Karpas-422 (cell line): ENCODE measurements at regions not wholly inside any gene's neighbourhood (a gene's known extent, or its start where the extent isn't known, plus 50 kb on each side); places are given as distances from the start of the nearest gene placed in this dataset.

Experiments
- DNase-seq: peaks from one replicate; pipeline ENCODE4 v3.0.0-alpha.2; 2015
- H2AFZ ChIP-seq: fragments of 200-600 bp; sonication (generic); 2 replicates; pipeline ENCODE4 v1.6.1; 2014; ENCODE audit warnings: antibody characterized with exemption, low read length, mixed read lengths
- H3K27ac ChIP-seq: fragments of 200-600 bp; sonication (generic); 2 replicates; pipeline ENCODE4 v1.5.1; 2014; ENCODE audit warnings: mild to moderate bottlenecking, low read length, moderate library complexity
- H3K27me3 ChIP-seq: fragments of 200-600 bp; sonication (generic); 2 replicates; pipeline ENCODE4 v1.6.1; 2014; ENCODE audit warnings: low read length, mixed read lengths
- H3K36me3 ChIP-seq: fragments of 200-600 bp; sonication (generic); 2 replicates; pipeline ENCODE4 v1.6.1; 2014; ENCODE audit warnings: low read length, mixed read lengths; ENCODE audit not compliant: insufficient read depth
- H3K4me1 ChIP-seq: fragments of 200-600 bp; sonication (generic); 2 replicates; pipeline ENCODE4 v1.6.1; 2014; ENCODE audit warnings: mild to moderate bottlenecking, low read length, mixed read lengths
- H3K4me2 ChIP-seq: fragments of 200-600 bp; sonication (generic); 2 replicates; pipeline ENCODE4 v1.6.1; 2014; ENCODE audit warnings: low read length, low read depth, mild to moderate bottlenecking; ENCODE audit not compliant: poor library complexity, severe bottlenecking
- H3K4me3 ChIP-seq: fragments of 200-600 bp; sonication (generic); 2 replicates; pipeline ENCODE4 v1.5.1; 2014; ENCODE audit warnings: mild to moderate bottlenecking, antibody characterized with exemption, low read length, mixed read lengths
- H3K79me2 ChIP-seq: fragments of 200-600 bp; sonication (generic); 2 replicates; pipeline ENCODE4 v1.6.1; 2014; ENCODE audit warnings: mild to moderate bottlenecking, low read length, mixed read lengths
- H3K9ac ChIP-seq: fragments of 200-600 bp; sonication (generic); 2 replicates; pipeline ENCODE4 v1.6.0; 2014; ENCODE audit warnings: low read length
- H3K9me2 ChIP-seq: fragments of 200-600 bp; sonication (generic), shearing (Covaris generic); replicated peaks from 2 replicates; pipeline ENCODE4 v1.6.0; 2014; ENCODE audit warnings: mild to moderate bottlenecking, low read length, moderate library complexity; ENCODE audit not compliant: insufficient read depth
- H3K9me3 ChIP-seq: fragments of 300-700, 200-600 bp; sonication (generic); 2 replicates; pipeline ENCODE4 v1.6.1; 2014; ENCODE audit warnings: low read length, mixed read lengths
- H4K20me1 ChIP-seq: fragments of 200-600 bp; sonication (generic); 2 replicates; pipeline ENCODE4 v1.6.1; 2014; ENCODE audit warnings: mild to moderate bottlenecking, antibody characterized with exemption, low read length, low read depth; ENCODE audit not compliant: insufficient read depth

DNA sequence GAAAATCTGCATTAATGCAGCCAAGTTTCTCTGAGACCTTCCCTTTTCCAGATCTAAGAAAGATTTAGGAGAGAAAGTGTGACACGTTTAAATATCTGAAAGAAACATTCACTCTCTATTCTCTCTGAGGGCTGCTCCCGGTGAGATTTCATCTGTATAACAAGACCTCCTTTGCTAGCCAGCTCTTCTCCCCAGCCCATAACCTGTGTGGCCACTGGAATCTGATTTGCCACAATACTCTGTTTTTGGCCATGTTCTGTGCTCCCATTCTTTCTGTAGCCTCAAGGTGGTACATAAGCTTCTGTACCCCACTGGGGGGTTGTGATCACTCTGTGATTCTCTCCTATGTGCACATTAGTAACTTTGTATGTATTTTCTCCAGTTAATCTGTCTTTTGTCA, 291.0 kb upstream of the SEMA6A start:
- H3K4me3 ChIP-seq, result no peak overlapping the region
- H3K27me3 ChIP-seq, result no peaks in the 10 kb centered on the region
- H3K79me2 ChIP-seq, result no peaks in the 10 kb centered on the region
- no peaks in the 10 kb centered on the region for H3K4me1 ChIP-seq
- no peak overlapping the region for H2AFZ ChIP-seq
- H3K9ac ChIP-seq, result no peak overlapping the region
- DNase-seq, result no peak
- no peaks in the 10 kb centered on the region for H3K9me2 ChIP-seq
- H3K9me3 ChIP-seq, result no peaks in the 10 kb centered on the region
- H4K20me1 ChIP-seq, result no peaks in the 10 kb centered on the region
- no peaks in the 10 kb centered on the region for H3K36me3 ChIP-seq
- no peak overlapping the region for H3K4me2 ChIP-seq
- H3K27ac ChIP-seq, result no peak overlapping the region

DNA sequence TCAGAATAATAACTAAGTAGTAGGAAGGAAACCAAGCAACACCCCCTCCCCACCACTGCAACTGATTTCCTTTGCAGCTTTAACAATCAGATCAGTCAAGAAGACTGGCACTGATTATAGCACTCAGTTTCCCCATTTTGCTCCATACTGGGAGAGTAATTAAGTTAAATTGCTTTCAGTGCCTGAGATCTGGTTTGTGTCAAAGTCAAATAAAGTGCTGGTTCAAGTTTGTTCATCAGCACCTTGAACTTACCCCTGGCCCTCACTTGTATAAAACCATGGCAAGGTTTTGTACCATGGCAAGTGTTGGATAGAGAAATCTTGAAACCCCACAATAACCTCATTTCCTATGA, 290.2 kb upstream of the SEMA6A start:
- Histone ChIP-seq H3K9ac (no peak overlapping the region), H3K4me2 (no peak overlapping the region), H3K79me2 (no peaks in the 10 kb centered on the region), H3K9me2 (no peaks in the 10 kb centered on the region), H4K20me1 (no peaks in the 10 kb centered on the region), H3K4me3 (no peak overlapping the region), H3K36me3 (no peaks in the 10 kb centered on the region), H3K27me3 (no peaks in the 10 kb centered on the region), H3K9me3 (no peaks in the 10 kb centered on the region), H3K4me1 (no peaks in the 10 kb centered on the region), H3K27ac (no peak overlapping the region), H2AFZ (no peak overlapping the region)
- DNase-seq, result no peak

DNA sequence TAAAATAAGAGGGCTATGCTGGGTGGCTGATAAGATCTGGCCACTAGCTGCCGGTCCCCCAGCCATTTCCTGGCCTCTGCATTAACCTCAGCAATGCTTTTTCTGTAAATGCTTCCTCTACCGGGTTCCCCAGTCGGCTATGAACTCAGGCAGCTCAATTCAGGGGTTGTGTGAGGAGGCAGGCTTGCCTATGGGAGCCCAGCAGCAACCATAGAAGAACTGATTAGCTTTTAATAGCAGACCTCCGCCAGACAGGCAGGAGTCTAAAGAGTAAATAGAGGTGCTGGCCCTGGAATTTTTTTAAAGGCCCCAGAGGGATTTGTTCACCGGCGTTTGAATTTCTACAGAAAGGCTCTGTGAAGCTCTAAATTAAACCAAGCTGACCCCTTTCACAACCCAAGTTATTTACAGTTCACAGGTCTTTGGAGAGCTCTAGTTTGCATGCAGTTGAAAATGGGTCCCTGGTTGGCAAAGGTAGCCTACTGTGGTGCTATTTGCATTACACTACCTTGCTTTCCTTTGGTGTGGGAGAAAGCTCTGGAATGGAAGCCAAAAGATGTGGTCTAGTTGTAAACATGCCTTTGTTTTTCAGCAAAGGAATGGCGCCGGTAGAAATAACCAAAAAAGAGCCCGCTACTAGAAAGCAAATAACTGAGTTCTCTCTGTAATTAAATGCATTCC, 289.7 kb upstream of the SEMA6A start:
- H3K79me2 ChIP-seq, result no peaks in the 10 kb centered on the region
- no peaks in the 10 kb centered on the region for H3K36me3 ChIP-seq
- no peaks in the 10 kb centered on the region for H3K9me3 ChIP-seq
- no peaks in the 10 kb centered on the region for H3K27me3 ChIP-seq
- no peak overlapping the region for H3K4me3 ChIP-seq
- no peak overlapping the region for H3K4me2 ChIP-seq
- no peak overlapping the region for H3K27ac ChIP-seq
- no peak overlapping the region for H3K9ac ChIP-seq
- no peak overlapping the region for H2AFZ ChIP-seq
- no peaks in the 10 kb centered on the region for H3K4me1 ChIP-seq
- H4K20me1 ChIP-seq, result no peaks in the 10 kb centered on the region
- H3K9me2 ChIP-seq, result no peaks in the 10 kb centered on the region
- no peak for DNase-seq

DNA sequence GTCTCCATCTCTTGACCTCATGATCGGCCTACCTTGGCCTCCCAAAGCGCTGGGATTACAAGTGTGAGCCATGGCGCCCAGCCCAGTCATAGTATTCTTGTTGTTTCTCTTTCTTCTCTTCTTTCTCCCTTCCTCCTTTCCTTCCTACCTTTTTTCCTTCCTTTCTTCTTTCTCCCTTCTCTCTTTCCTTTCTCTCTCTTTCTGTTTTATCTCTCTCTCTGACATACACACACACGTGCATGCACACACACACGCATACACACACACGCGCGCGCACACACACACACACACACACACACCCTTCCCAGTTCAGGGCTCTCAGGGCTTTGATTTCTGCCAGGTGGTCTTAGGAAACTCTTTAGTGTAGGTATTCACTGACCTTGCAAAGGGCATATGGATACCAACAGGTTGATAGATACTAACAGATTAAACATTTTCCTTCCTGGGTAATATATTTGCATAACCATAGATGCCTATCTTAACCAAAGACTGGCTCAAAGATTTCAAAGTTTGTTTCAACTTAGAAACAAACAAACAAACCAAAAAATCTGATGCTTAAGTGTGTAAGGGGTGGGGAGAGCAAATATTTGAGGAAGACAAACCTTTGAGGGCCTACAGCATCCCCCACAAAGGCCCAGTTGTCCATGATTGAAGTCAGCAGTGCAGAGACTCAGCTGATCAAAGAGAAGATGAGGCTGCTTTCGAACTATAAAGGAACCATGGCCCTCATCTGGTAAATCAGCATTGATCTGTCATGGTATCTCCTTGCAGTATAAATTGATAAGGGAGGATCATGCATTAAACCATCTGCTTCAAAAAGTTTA, 288.2 kb upstream of the SEMA6A start:
- no peaks in the 10 kb centered on the region for H3K36me3 ChIP-seq
- no peaks in the 10 kb centered on the region for H3K9me2 ChIP-seq
- DNase-seq, result no peak
- H3K79me2 ChIP-seq, result no peaks in the 10 kb centered on the region
- no peaks in the 10 kb centered on the region for H3K4me1 ChIP-seq
- no peak overlapping the region for H3K4me3 ChIP-seq
- no peaks in the 10 kb centered on the region for H3K27me3 ChIP-seq
- no peak overlapping the region for H3K9ac ChIP-seq
- H3K9me3 ChIP-seq, result no peaks in the 10 kb centered on the region
- H4K20me1 ChIP-seq, result no peaks in the 10 kb centered on the region
- no peak overlapping the region for H2AFZ ChIP-seq
- no peak overlapping the region for H3K27ac ChIP-seq
- no peak overlapping the region for H3K4me2 ChIP-seq

GRCh38 chr5:116861666-116862065, 287.0 kb upstream of the SEMA6A start:
- no peak overlapping the region for H2AFZ ChIP-seq
- no peaks in the 10 kb centered on the region for H3K79me2 ChIP-seq
- no peak overlapping the region for H3K4me2 ChIP-seq
- no peaks in the 10 kb centered on the region for H3K9me3 ChIP-seq
- H3K4me1 ChIP-seq, result no peaks in the 10 kb centered on the region
- H4K20me1 ChIP-seq, result no peaks in the 10 kb centered on the region
- no peaks in the 10 kb centered on the region for H3K9me2 ChIP-seq
- no peak overlapping the region for H3K27ac ChIP-seq
- no peak for DNase-seq
- H3K36me3 ChIP-seq, result no peaks in the 10 kb centered on the region
- H3K4me3 ChIP-seq, result no peak overlapping the region
- H3K27me3 ChIP-seq, result no peaks in the 10 kb centered on the region
- H3K9ac ChIP-seq, result no peak overlapping the region

GRCh38 chr5:116861097-116861496, 286.5 kb upstream of the SEMA6A start:
- H3K9ac ChIP-seq, result no peak overlapping the region
- H4K20me1 ChIP-seq, result no peaks in the 10 kb centered on the region

DNA sequence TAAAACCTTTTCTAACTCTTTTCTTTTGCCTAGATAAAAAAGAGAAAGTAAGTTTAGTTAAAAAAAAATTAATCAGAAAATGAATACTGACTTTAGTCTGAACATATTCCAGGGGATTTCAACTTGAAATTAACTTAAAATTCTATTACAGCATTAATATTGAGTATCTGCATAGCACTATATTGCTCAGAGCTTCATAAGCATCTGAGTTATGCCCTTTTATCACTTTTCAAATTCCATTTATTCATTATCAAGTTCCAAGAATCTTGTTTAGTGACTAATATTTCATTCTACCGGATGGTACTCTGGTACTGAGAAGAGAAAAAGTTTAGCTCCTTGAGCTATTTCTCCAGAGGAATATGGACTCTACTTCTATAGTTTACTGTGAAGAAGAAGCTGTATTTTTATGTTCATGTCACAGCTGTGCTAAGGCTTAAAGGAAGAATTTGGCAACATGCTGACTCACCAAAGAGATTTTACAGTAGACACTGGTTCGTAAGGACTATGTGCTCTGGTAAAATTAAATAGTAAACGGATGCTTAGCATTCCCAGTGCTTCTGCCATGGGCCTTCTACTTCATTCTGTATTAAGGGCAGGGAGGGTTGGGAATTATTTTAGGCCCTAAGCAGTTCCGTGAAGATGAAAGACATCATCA, 285.2 kb upstream of the SEMA6A start:
- Histone ChIP-seq H3K27ac (no peak overlapping the region), H3K9ac (no peak overlapping the region), H3K27me3 (no peaks in the 10 kb centered on the region), H3K9me2 (no peaks in the 10 kb centered on the region), H3K4me1 (no peaks in the 10 kb centered on the region), H3K36me3 (no peaks in the 10 kb centered on the region), H4K20me1 (no peaks in the 10 kb centered on the region), H3K9me3 (no peaks in the 10 kb centered on the region), H3K79me2 (no peaks in the 10 kb centered on the region), H3K4me2 (no peak overlapping the region), H2AFZ (no peak overlapping the region), H3K4me3 (no peak overlapping the region)
- no peak for DNase-seq

More at GRCh38 chr5:116861097-116861496, 286.5 kb upstream of the SEMA6A start:
- no peaks in the 10 kb centered on the region for H3K79me2 ChIP-seq
- no peaks in the 10 kb centered on the region for H3K4me1 ChIP-seq
- no peak for DNase-seq
- no peaks in the 10 kb centered on the region for H3K36me3 ChIP-seq
- H3K27me3 ChIP-seq, result no peaks in the 10 kb centered on the region
- H3K4me3 ChIP-seq, result no peak overlapping the region
- no peak overlapping the region for H2AFZ ChIP-seq
- no peaks in the 10 kb centered on the region for H3K9me2 ChIP-seq
- H3K4me2 ChIP-seq, result no peak overlapping the region
- H3K9me3 ChIP-seq, result no peaks in the 10 kb centered on the region
- no peak overlapping the region for H3K27ac ChIP-seq

GRCh38 chr5:116858705-116859333, 284.2 kb upstream of the SEMA6A start:
- Histone ChIP-seq H3K9me2 (no peaks in the 10 kb centered on the region), H3K9me3 (no peaks in the 10 kb centered on the region), H2AFZ (no peak overlapping the region), H3K36me3 (no peaks in the 10 kb centered on the region), H3K4me1 (no peaks in the 10 kb centered on the region), H3K4me2 (no peak overlapping the region), H3K27ac (no peak overlapping the region), H4K20me1 (no peaks in the 10 kb centered on the region), H3K4me3 (no peak overlapping the region), H3K9ac (no peak overlapping the region), H3K27me3 (no peaks in the 10 kb centered on the region), H3K79me2 (no peaks in the 10 kb centered on the region)
- no peak for DNase-seq
